Raji (cell line): ENCODE measurements at regions not wholly inside any gene's neighbourhood (a gene's known extent, or its start where the extent isn't known, plus 50 kb on each side); places are given as distances from the start of the nearest gene placed in this dataset.
A peak's percentile ranks its signal among the peaks of the same experiment; 100 is the strongest.

Experiments
- POLR2A ChIP-seq: IDR thresholded peaks from 2 replicates; pipeline ENCODE4 v1.6.1; 2011; ENCODE audit warnings: low read depth, low read length, control low read depth; ENCODE audit not compliant: insufficient read depth

- TF ChIP-seq POLR2A, result no peak
These were observed 50.6 kb upstream of the PTGR2 start for GRCh38 chr14:73800970-73801515.

GRCh38 chr14:73797543-73798265, 53.9 kb upstream of the PTGR2 start:
- no peak for TF ChIP-seq POLR2A

- TF ChIP-seq POLR2A, result no peak
These were observed 54.6 kb upstream of the PTGR2 start for GRCh38 chr14:73796893-73797542.

- no peak for TF ChIP-seq POLR2A
These were observed 55.2 kb upstream of the PTGR2 start for GRCh38 chr14:73796415-73796814.

- no peak for TF ChIP-seq POLR2A
These were observed 55.7 kb upstream of the PTGR2 start for GRCh38 chr14:73795974-73796373.

- no peak for TF ChIP-seq POLR2A
These were observed 56.2 kb upstream of the PTGR2 start for GRCh38 chr14:73795466-73795865.

GRCh38 chr14:73794146-73794545, 57.5 kb upstream of the PTGR2 start:
- TF ChIP-seq POLR2A, result no peak

- no peak for TF ChIP-seq POLR2A
These were observed 59.1 kb upstream of the PTGR2 start for GRCh38 chr14:73792481-73792880.

- TF ChIP-seq POLR2A, result no peak
These were observed 61.5 kb upstream of the PTGR2 start for GRCh38 chr14:73789989-73790581.

GRCh38 chr14:73788701-73789551, 62.7 kb upstream of the PTGR2 start:
- no peak for TF ChIP-seq POLR2A

- no peak for TF ChIP-seq POLR2A
These were observed 63.4 kb upstream of the PTGR2 start for GRCh38 chr14:73788317-73788598.

GRCh38 chr14:73787486-73788316, 63.9 kb upstream of the PTGR2 start:
- no peak for TF ChIP-seq POLR2A

GRCh38 chr14:73786636-73787485, 64.8 kb upstream of the PTGR2 start:
- peak; percentile 64 for TF ChIP-seq POLR2A
